CD4-positive, alpha-beta T cell (primary cell): ENCODE measurements at regions not wholly inside any gene's neighbourhood (a gene's known extent, or its start where the extent isn't known, plus 50 kb on each side); places are given as distances from the start of the nearest gene placed in this dataset.

Experiments
- ATAC-seq: fragments of 200-7000 bp; cut with Tn5 transposase; one replicate; pipeline ENCODE4 v1.10.0; 2022; ENCODE audit warnings: mild to moderate bottlenecking; ENCODE audit not compliant: poor library complexity
- CTCF ChIA-PET: fragments of 350-600 bp; sonication (Branson Sonifier 250); formaldehyde crosslinking; loops from one replicate; lab custom pipeline; 2021; ENCODE audit warnings: antibody characterized with exemption, inconsistent platforms; lab: Charles Lee
- POLR2A ChIA-PET: fragments of 350-600 bp; sonication (Branson Sonifier 250); formaldehyde crosslinking; loops from one replicate; lab custom pipeline; 2021; ENCODE audit warnings: antibody characterized with exemption, inconsistent platforms; lab: Charles Lee
- DNase-seq, 14 experiments: peaks; one replicate each; pipeline ENCODE4 v3.0.0-alpha.2; 2013 to 2020; ENCODE audit warnings: mixed read lengths in 2 of 14
- H3K27ac ChIP-seq, 2 donors: one replicate each; pipeline versions ENCODE4 v1.5.1 to v1.7.0; 2013; ENCODE audit warnings: low read length in 2 of 2, low read depth in 1 of 2, mild to moderate bottlenecking in 1 of 2
- H3K27me3 ChIP-seq, 2 experiments: 1 replicate in 1 of 2; 2 replicates in 1 of 2; pipeline versions ENCODE4 v1.6.1 to v1.7.0; 2013; ENCODE audit warnings: low read length in 2 of 2, control low read depth in 1 of 2, mild to moderate bottlenecking in 1 of 2, moderate library complexity in 1 of 2; ENCODE audit not compliant: insufficient read depth in 2 of 2, control insufficient read depth in 1 of 2
- H3K36me3 ChIP-seq: one replicate; pipeline ENCODE4 v1.6.1; 2013; ENCODE audit warnings: low read length, control low read depth; ENCODE audit not compliant: insufficient read depth
- H3K4me1 ChIP-seq: one replicate; pipeline ENCODE4 v1.6.1; 2013; ENCODE audit warnings: low read length, control low read depth; ENCODE audit not compliant: insufficient read depth
- H3K4me3 ChIP-seq: one replicate; pipeline ENCODE4 v1.5.1; 2013; ENCODE audit warnings: mild to moderate bottlenecking, low read length, moderate library complexity
- H3K9me3 ChIP-seq, 2 experiments: 1 replicate in 1 of 2; 2 replicates in 1 of 2; pipeline versions ENCODE4 v1.6.1 to v1.7.0; 2013; ENCODE audit warnings: low read length in 2 of 2, mild to moderate bottlenecking in 2 of 2, control low read depth in 1 of 2, moderate library complexity in 1 of 2; ENCODE audit not compliant: control insufficient read depth in 1 of 2, insufficient read depth in 1 of 2
- H3K27ac Mint-ChIP-seq: one replicate; pipeline ENCODE4 v1.8.0; 2020; ENCODE audit warnings: mixed read lengths
- H3K27me3 Mint-ChIP-seq: one replicate; pipeline ENCODE4 v1.8.0; 2021; ENCODE audit warnings: mixed read lengths
- H3K36me3 Mint-ChIP-seq: one replicate; pipeline ENCODE4 v1.8.0; 2021; ENCODE audit warnings: low read depth, mixed read lengths
- H3K4me1 Mint-ChIP-seq: one replicate; pipeline ENCODE4 v1.8.0; 2021; ENCODE audit warnings: low read depth, mixed read lengths
- H3K4me3 Mint-ChIP-seq: one replicate; pipeline ENCODE4 v1.8.0; 2020; ENCODE audit warnings: mild to moderate bottlenecking, mixed read lengths
- H3K9me3 Mint-ChIP-seq: one replicate; pipeline ENCODE4 v1.8.0; 2020; ENCODE audit warnings: mixed read lengths
- CTCF ChIP-seq: fragments of 200-600 bp; IDR thresholded peaks from one replicate; pipeline ENCODE4 v1.8.0; 2022; ENCODE audit warnings: antibody characterized with exemption, mild to moderate bottlenecking
- intact Hi-C, 2 experiments: fragments of 100-400 bp; cut with DNase I in 1 of 2; cut with micrococcal nuclease in 1 of 2; formaldehyde crosslinking; loops; one replicate each; pipeline versions ENCODE4 v1.15.1 to v1.9.0; 2023 to 2025; cut with DNase I, micrococcal nuclease

GRCh38 chr4:133081246-133081645, 67.8 kb upstream of the PCDH10 start:
- H3K4me1 Mint-ChIP-seq = no peaks in the 10 kb centered on the region

GRCh38 chr4:133084421-133084820, 64.7 kb upstream of the PCDH10 start:
- Histone ChIP-seq H3K4me1 (no peaks in the 10 kb centered on the region), H3K36me3 (no peaks in the 10 kb centered on the region), H3K9me3 (no peaks in the 10 kb centered on the region), H3K27me3 (no peaks in the 10 kb centered on the region), H3K27ac (no peak overlapping the region), H3K4me3 (no peak overlapping the region)
- Mint-ChIP-seq H3K27me3 (no peaks in the 10 kb centered on the region), H3K36me3 (no peaks in the 10 kb centered on the region), H3K9me3 (peaks cover 4% of the 10 kb centered on the region), H3K27ac (no peak overlapping the region), H3K4me3 (no peak overlapping the region), H3K4me1 (no peaks in the 10 kb centered on the region)
- ATAC-seq (no peak), DNase-seq (no peak)
- intact Hi-C loops = no loop called here
- TF ChIP-seq CTCF = no peak
- ChIA-PET POLR2A (no interaction called here), CTCF (no interaction called here)

More at GRCh38 chr4:133081246-133081645, 67.8 kb upstream of the PCDH10 start:
- Histone ChIP-seq H3K36me3 (no peaks in the 10 kb centered on the region), H3K27ac (no peak overlapping the region), H3K27me3 (no peaks in the 10 kb centered on the region), H3K4me1 (no peaks in the 10 kb centered on the region), H3K9me3 (peaks cover 0 to 8% of the 10 kb centered on the region in 2 experiments), H3K4me3 (no peak overlapping the region)
- ATAC-seq (no peak), DNase-seq (no peak)
- POLR2A ChIA-PET = no interaction called here
- intact Hi-C loops = no loop called here
- H3K27ac Mint-ChIP-seq = no peak overlapping the region
- CTCF ChIA-PET = no interaction called here
- H3K4me3 Mint-ChIP-seq = no peak overlapping the region
- no peak for TF ChIP-seq CTCF
- peaks cover 7% of the 10 kb centered on the region for H3K9me3 Mint-ChIP-seq
- no peaks in the 10 kb centered on the region for H3K27me3 Mint-ChIP-seq
- H3K36me3 Mint-ChIP-seq = no peaks in the 10 kb centered on the region

- no peak for TF ChIP-seq CTCF
- POLR2A ChIA-PET = no interaction called here
These were observed 53.5 kb upstream of the PCDH10 start for GRCh38 chr4:133095591-133095990.

More at GRCh38 chr4:133095591-133095990, 53.5 kb upstream of the PCDH10 start:
- intact Hi-C loops = no loop called here
- Mint-ChIP-seq H3K4me3 (no peak overlapping the region), H3K27me3 (no peaks in the 10 kb centered on the region), H3K4me1 (no peaks in the 10 kb centered on the region), H3K27ac (no peak overlapping the region), H3K36me3 (no peaks in the 10 kb centered on the region), H3K9me3 (no peaks in the 10 kb centered on the region)
- Histone ChIP-seq H3K27me3 (no peaks in the 10 kb centered on the region), H3K9me3 (peaks cover 0 to 4% of the 10 kb centered on the region in 2 experiments), H3K4me1 (no peaks in the 10 kb centered on the region), H3K36me3 (no peaks in the 10 kb centered on the region), H3K4me3 (no peak overlapping the region), H3K27ac (no peak overlapping the region)
- no peak for DNase-seq
- ATAC-seq = no peak
- CTCF ChIA-PET = no interaction called here
